HCEC 1CT (cell line): ENCODE measurements at regions not wholly inside any gene's neighbourhood (a gene's known extent, or its start where the extent isn't known, plus 50 kb on each side); places are given as distances from the start of the nearest gene placed in this dataset.
"Not testable (repeated sequence)": the region's sequence is repeated elsewhere in the genome, so short reads cannot be mapped to it uniquely, and the experiment has no call there.

Source experiments
- DNase-seq: peaks from one replicate; pipeline ENCODE4 v3.0.0-alpha.2; 2017

DNA sequence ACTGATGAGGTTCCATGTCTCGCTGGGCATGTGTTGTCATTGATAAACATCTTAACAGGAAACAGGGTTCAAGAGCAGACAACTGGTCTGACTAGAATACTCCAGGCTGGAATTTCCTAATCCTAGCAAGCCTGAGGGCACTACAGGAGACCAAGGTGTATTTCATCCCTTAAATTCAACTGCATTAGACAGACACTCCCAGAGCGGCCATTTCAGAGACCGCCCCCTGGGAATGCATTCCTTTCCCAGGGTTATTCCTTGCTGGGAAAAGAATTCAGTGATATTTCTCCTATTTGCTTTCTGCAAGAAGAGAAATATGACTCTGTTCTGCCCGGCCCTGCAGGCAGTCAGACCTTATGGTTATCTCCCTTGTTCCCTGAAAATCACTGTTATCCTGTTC is 383.1 kb upstream of the MBL2 start:
- DNase-seq = not testable (repeated sequence)

DNA sequence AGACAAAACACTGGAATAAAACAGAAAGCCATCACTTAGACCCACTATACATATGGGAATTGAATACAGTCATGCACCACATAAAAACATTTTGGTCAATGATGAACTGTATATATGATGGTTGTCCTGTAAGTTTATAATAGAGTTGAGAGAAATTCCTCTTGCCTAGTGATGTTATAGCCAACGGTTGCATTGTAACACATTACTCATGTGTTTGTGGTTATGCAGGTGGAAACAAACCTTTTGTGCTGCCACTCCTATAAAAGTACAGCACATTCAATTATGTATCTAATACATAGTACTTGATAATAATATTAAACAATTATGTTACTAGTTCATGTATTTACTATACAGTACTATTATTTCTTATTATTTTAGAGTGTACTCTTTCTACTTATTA is 381.2 kb upstream of the MBL2 start:
- DNase-seq = no peak

DNA sequence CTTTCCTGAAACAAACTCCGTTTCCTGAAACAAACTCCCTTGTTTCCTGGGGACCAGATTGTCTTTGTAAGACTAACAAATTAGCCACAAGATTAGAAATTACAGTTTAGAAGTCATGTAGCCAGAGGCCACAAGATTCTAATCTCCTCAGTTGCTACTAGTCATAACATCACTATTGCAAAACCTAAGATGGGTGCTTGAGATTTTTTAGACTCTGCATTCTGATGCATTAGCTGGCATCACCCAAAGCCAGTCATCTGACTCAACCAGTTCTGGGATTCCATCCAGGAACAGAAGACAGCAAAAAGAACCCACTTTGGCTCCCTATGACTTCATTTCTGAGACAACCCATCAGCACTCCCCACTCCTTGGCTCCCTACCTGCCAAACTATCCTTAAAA is 367.9 kb upstream of the MBL2 start:
- DNase-seq = no peak

DNA sequence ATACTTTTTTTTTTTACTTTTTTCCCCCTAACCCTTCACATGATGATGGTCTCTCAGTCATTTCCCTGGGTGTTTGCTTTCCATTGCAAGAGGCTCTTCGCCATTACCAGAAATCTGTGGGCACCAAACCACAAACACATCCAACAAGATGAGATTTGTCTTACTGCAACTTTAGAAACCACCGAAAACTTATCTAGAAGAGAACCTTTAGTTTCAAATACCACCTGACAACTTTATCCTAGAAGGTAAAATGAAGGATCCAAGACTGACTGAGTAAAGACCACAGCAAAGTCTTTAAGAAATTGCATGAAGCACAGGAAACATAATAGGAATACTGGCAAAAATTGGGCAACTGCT is 363.3 kb upstream of the MBL2 start:
- DNase-seq = no peak

DNA sequence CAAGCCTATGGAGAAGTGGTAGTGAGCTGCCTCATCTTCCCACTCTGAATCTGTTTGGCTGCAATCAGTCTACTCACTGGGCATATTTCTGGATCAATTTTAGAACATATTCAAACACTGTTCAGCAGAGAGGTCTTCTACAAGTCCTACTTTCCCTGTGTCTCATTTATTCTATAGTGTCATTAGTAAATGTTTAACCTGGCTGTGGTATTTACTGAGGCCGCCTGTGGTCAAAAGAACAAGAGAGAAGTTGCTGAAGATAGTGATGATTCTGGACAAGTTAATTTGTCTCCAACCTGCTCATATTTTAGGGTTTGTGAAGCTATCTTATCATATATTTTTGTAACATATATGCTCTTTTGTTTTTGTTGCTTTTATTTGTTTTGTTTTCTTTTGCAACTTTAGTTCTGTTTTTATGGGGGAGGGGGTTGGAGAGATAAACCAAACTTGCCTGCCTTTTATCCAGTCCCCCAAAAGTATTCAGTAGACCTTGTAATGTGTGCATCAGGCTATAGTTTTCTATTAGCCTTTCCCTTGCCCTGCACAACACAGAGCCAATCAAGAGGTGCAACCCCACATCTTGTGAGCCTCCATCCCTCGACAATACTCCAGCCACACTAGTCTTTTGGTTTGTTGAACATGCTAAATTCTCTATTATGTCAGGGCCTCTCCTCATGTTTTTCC is 362.8 kb upstream of the MBL2 start:
- DNase-seq = no peak

DNA sequence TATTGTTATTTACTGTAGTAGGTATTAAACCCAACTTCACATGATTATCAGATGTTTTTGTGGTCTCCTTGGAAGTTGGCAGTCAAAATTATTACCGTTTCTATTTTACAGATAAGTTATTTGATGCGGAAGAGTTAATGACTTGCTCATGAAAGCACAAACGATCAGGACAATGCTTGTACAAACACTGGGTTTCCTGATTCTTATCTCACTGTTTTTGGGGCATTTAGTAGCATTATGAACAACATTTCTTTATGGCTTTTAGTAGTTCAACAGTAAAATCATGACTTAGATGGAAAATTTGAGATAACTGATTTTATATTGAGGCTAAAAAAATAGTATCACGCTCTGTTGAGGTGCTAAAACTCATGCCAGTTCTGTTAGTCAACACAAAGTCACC is 361.5 kb upstream of the MBL2 start:
- no peak for DNase-seq

DNA sequence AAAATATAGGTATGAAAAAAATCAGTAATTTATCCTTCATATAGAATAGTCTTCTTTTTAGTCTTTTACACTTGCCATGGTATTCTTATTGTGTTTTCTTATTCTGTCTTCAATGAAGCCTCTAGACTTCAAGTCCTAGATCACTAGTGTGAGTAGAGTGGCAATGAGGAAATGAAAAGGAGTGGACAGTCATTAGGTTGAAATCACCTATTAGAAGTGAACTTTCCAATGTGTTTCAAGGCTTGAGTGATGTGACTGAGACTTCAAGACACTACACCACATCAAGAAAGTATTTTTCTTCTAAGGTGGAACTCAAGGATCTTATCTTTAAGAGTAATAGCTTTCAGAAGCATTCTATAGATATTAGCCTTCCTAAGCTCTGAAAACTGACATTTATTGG is 357.8 kb upstream of the MBL2 start:
- DNase-seq = no peak

DNA sequence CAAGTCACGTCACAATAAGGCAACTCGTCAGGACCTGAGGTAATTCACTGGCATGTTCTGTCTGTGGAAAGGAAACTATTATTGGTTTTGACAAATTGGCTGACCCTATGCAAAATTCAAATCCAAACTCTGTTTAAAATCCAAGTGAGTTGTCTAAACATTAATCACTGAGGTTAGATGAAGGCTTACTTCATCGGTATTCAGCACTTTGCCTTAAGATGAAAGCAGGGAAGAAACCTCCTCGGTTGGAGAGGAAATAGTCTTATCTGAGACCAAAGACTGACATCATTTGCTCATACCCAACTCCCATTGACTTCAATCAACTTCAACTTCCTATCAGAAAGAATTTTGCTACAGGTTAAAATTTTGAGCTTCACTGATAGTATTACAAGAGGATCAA is 355.1 kb upstream of the MBL2 start:
- no peak for DNase-seq

DNA sequence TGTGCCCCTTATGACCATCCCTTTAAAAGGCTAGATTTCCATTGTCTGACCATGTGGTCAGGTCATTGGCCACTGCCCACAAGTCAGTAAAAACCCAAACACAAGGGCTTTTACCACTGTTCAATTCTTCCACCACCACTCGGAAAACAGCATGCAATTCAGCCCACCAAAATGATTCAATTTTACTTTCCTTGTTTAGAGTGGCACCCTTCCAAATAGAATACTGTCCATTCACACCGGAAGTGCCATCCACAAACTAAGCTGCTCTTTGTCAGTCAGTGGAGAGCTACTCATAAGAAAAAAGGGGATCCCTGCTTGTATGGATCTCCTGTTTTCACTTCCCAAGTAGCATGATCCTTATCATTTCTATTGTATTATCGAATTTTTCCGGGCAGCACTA is 350.7 kb upstream of the MBL2 start:
- no peak for DNase-seq

DNA sequence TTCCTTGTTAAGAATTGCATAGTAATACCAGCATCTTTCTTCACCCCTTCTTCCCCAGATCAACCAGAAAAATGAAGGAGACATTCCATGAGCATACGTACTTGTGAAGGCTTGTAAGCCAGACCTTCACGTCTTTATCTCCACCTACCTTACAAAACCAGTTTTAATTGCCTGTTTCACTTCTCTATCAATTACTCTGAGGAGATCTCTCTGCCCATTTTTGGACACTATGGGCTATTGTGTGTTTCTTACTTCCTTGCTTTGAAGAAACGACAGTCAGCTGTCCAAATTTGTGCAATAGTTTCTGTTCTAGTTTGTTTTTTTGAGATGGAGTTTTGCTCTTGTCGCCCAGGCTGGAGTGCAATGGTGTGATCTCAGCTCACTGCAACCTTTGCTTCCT is 349.7 kb upstream of the MBL2 start:
- DNase-seq = no peak

DNA sequence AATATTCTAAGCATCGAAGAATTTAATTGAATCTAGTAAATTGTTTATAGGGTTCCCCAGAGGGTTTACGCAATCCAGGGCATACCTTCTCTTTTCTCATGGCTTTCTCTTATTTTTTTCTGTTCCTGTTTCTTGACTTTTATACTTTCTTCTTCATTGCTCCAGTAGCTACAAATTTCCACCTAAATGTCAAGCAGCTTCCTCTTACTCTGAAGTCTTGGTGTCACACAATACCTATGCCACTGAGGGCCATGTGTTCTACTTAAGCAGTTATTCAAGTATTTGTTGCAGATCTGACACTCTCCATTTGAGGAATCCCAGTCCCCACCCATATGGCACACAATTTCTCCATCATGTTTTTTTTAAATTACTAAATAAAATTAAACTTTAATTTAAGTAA is 343.1 kb upstream of the MBL2 start:
- no peak for DNase-seq

DNA sequence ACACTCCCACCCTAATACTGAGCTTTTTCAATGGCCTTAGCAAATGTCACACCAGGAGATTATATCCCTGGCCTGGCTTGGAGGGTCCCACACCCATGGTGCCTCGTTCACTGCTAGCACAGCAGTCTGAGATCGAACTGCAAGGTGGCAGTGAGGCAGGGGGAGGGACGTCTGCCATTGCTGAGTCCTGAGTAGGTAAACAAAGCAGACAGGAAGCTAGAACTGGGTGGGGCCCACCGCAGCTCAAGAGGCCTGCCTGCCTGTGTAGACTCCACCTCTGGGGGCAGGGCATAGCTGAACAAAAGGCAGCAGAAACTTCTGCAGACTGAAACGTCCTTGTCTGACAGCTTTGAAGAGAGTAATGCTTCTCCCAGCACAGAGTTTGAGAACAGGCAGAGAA is 338.9 kb upstream of the MBL2 start:
- no peak for DNase-seq

DNA sequence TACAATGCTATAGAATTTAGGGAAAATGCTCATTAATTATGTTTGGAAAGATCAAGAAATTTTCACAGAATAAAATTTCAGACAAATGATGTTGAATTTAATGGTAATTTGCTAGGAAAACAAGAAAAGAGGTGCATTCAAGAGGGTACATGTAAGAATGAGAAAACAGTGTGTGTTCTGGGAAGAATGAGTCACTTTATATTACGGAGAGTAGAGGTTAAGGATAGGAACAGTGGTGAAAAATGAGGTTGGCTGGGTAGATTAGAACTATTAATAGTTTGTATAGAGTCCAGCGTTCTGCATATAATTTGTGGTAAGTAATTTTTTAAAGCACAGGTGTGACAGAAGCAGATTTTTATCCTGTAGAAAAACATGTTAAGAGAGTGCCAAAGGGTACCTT is 336.7 kb upstream of the MBL2 start:
- no peak for DNase-seq

DNA sequence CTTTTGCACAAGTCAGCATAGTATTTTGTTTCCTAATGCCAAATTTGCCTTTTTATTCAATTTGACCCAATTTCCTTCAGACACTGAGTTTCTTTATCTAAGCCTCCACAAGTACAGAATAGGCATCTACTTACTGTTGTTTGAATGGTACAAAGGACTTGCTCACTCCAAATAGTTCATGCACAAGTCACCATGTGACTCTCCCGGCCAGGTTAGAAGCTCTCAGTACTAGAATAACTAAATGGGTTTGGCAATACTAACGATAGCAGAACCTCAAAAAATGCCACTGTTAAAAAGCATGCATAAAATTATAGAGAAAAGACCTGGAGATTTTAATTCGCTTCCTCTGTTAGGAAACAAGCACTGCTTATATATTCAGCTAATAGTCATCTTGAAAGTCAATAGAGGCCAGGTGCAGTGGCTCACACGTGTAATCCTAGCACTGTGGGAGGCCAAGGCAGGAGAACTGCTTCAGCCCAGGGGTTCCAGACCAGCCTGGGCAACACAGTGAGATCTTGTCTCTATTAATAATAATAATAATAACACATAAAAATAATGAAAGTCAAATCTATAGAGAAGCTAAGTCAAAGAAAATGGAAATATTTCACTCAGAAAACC is 335.8 kb upstream of the MBL2 start:
- no peak for DNase-seq

DNA sequence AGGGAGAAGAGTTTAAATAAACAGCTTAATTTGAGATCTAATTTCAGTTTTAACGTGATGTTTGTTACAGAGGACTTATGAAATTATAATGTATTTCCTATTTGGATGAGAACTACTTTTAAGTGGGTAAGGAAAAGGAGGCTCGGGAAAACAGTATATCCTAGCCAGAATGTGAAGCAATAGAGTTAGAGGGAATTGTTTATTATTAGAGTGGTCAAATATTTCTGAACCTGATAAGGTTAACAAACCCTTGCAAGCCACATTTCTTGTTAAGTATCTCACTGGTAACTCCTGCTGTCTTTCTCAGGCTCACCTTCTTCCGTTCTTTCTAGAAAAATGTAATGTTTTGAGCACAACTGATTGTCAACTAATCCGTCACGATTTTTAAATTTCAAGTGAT is 335.1 kb upstream of the MBL2 start:
- no peak for DNase-seq

DNA sequence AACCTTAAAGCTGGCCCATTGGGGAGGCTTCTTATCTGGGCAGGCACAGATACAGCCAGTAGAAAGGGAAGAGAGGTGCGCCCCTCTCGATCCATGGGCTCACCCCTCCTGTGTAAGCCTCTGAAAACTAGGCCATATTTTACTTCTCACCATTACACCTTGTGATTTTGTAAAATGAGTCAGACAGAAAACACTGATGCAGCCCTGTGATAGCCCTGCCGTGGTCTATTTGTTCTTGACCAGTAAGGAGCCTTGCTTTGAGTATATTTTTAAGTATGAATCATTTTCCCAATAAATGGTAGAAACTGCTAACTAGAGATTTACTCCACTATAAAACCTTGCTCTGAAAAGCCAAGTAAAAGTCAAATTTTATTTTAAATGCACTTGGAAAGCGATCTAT is 329.8 kb upstream of the MBL2 start:
- no peak for DNase-seq

DNA sequence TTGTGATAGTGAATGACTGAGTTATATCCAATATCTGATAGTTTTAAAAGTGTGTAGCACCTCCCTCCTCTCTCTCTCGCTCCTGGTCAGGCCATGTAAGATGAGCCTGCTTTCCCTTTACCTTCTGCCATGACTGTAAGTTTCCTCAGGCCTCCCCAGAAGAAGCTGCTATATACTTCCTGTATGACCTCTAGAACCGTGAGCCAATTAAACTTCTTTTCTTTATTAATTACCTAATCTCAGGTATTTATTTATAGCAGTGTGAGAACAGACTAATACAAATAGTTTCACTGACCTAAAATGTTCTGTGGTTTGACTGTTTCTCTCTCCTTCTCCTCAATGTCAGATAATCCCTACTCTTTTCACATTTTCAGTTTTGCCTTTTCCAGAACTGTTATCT is 321.3 kb upstream of the MBL2 start:
- DNase-seq = no peak

DNA sequence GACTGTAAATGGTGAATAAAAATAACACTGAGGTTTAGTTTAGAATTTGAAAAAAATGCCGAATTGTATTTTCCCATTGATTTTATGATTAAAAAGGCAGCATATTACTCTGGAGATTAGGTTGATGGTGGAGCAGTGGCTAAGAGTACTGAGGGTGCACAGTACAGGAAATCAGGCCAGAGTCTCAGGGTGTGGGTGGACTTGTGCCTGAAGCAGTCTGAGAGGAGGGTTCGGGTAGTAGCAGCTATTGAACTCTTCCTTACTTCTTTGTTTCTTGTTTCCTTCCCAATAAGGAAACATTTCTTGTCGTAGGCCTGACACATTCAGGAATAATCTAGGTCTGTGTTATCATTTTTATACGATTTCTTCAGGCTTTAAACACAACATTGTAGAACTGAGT is 319.0 kb upstream of the MBL2 start:
- no peak for DNase-seq

DNA sequence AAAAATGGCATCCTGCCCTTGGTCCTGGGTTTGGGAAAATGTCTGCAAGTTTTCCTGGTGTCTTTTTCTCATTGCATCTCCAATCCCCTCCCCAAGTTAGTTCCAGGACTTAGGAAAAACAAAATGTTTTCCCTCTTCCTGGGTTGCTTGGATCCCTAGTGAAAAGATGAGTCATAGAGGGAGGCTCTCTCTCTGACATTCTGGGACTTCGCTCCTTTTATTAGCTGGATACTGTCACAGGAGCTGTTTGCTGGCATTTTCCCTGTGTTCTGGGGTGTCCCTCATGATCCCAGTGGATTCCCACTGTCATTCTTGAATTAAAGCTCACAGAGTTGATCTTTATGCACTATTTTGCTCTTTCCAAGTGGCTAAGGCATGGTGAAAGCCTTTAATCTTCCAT is 316.4 kb upstream of the MBL2 start:
- DNase-seq = no peak

DNA sequence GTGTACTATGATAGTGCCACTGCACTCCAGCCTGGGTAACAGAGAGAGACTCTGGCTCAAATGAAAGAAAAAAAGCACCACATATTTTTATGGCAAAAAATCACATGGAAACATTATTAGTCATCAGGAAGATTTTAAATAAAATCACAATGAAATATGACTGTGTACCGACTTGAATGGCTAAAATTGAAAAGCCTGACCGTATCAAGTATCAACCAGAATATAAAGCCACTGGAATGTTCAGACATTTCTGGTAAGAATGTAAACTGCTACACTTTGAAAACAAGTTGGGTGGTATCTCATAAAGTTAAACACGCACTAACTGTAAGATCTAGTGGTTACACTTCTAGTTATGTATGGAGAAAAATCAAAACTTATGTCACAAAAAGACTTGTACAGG is 306.7 kb upstream of the MBL2 start:
- no peak for DNase-seq

DNA sequence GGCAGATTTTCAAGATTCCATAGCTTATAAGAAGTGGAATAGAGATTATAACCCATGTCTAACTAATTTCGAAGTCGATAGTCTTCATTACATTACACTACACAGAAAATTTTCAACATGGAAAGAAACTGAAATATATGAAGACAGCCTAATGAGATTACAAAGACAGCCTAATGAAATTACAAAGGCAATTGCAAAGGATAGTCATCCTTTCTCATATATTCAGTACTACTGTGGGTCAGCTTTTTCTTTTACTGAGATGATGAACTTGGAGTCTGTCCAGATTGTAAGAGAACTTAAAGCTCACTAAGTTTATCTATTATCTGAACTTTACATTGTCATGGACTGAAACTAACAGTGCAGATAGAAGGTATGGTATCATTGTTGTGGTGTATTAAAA is 304.4 kb upstream of the MBL2 start:
- DNase-seq = no peak

DNA sequence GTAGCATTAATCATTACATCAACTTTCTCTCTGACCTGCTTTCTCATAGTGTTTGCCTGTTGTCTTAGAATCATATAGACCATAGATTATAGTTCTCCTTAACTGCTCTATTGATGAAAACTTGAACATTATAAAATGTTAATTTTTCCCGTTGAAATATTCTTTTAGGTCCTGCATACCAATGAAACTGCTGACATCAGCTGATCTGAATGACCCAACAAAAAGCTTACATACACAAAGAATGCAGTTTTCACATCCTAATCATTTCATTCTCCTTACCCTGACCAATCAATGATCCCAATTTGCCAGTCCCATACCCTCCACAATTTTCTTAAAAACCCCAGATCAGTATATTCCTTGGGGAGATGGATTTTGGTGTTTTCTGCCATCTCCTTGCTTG is 302.9 kb upstream of the MBL2 start:
- no peak for DNase-seq

DNA sequence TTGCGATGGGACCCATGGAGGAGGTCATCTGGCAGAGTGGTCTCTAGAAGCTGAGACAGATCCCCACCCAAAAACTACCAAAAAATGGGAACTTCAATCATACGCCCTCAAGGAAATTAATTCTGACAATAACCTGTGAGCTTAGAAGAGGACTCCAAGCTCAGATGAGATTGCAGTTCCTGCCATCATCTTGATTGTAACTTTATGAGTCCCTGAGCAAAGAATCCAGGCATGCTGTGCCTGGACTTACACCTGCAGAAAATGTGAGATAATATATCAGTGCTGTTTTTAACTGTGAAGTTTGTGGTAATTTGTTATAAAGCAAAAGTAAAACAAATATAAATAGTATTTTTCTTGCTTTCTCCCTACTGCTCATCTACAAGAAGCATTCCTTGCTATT is 299.6 kb upstream of the MBL2 start:
- no peak for DNase-seq

DNA sequence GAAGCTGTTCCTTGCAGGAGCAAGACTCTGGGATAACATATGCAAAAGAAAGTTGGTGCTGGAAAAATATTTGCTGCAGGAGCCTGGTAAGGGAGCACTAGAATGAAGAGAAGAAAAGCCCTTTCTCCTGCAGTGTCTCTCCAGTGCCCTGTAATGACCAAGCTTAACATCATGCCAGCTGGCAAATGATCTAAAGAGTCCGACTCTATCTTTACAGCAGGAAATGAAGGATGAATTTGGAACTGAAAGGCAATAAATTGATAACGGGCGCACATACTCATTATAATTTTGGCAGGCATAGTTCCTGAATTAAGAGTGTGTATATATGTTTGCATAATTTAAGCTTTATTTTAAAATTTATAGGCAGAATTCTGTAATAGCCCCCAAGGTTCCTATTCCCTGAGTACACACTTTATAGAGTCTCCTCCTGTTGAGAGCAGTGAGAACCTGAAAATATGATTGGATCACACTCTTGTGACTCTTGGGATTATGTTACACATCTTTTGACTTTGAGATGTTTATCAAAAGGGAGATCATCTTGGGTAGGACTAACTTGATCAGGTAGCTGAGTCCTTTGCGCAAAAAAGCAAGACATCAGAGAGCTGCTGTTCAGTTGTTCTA is 299.0 kb upstream of the MBL2 start:
- no peak for DNase-seq

DNA sequence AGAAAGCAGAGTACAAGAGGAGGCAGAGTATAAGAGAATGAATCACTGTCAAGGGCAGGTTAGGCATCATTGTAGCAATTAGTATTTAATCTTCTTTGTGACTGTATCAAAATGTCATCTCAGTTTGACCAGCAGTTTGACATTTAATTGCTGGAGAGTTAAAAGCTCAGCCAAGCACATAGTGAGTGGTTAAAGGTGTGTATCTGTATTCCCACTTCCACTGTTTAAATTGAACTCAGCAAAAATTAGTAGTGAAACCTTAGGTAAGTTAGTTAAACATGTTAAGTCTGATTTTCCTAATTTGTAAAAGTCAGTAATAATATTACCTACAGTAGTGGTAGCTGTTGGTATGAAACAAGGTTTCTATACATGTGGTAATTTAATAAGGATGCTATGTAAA is 296.4 kb upstream of the MBL2 start:
- no peak for DNase-seq
